GM13976 (cell line): ENCODE measurements at regions not wholly inside any gene's neighbourhood (a gene's known extent, or its start where the extent isn't known, plus 50 kb on each side); places are given as distances from the start of the nearest gene placed in this dataset.

Source experiments
- DNase-seq: peaks from one replicate; pipeline ENCODE4 v3.0.0; 2012; ENCODE audit warnings: low spot score
- CTCF ChIP-seq: IDR thresholded peaks from 2 replicates; pipeline ENCODE4 v1.5.1; 2012; ENCODE audit warnings: borderline replicate concordance, mild to moderate bottlenecking; ENCODE audit not compliant: insufficient read depth; ENCODE audit errors: extremely low read depth, missing control alignments, control extremely low read depth
- in situ Hi-C: fragments of 300-500 bp; cut with MboI; formaldehyde crosslinking; loops from one replicate; pipeline ENCODE4 v1.12.0; 2022; ENCODE audit warnings: low sequenced_read_pairs, mixed read lengths, inconsistent platforms; ENCODE audit not compliant: unreplicated experiment

- in situ Hi-C loops = no loop called here
- DNase-seq = no peak
- TF ChIP-seq CTCF = no peak
These were observed 188.6 kb downstream of the MYCN start for GRCh38 chr2:16128746-16129610.

GRCh38 chr2:16127958-16128357 lies 187.6 kb downstream of the MYCN start:
- in situ Hi-C loops = no loop called here
- TF ChIP-seq CTCF = no peak
- no peak for DNase-seq

- no peak for TF ChIP-seq CTCF
- in situ Hi-C loops = no loop called here
- no peak for DNase-seq
These were observed 187.1 kb downstream of the MYCN start for GRCh38 chr2:16127276-16127940.

- no peak for TF ChIP-seq CTCF
- in situ Hi-C loops = no loop called here
- DNase-seq = no peak
These were observed 186.3 kb downstream of the MYCN start for GRCh38 chr2:16126517-16127275.

GRCh38 chr2:16125614-16126516 lies 185.5 kb downstream of the MYCN start:
- no peak for DNase-seq
- in situ Hi-C loops = no loop called here
- TF ChIP-seq CTCF = no peak

- no peak for TF ChIP-seq CTCF
- in situ Hi-C loops = no loop called here
These were observed 184.7 kb downstream of the MYCN start for GRCh38 chr2:16124881-16125613.

More at GRCh38 chr2:16124881-16125613, 184.7 kb downstream of the MYCN start:
- no peak for DNase-seq
